OCI-LY1 (cell line): ENCODE measurements at regions not wholly inside any gene's neighbourhood (a gene's known extent, or its start where the extent isn't known, plus 50 kb on each side); places are given as distances from the start of the nearest gene placed in this dataset.

Experiments used
- CTCF ChIP-seq: fragments of 200-600 bp; sonication (generic), shearing (Covaris generic); IDR thresholded peaks from 2 replicates; pipeline ENCODE4 v1.5.1; 2017; ENCODE audit warnings: mild to moderate bottlenecking, antibody characterized with exemption, low read length, moderate library complexity, mixed read lengths
- EZH2 ChIP-seq: fragments of 200-600 bp; sonication (generic), shearing (Covaris generic); IDR thresholded peaks from 2 replicates; pipeline ENCODE4 v1.8.0; 2017; ENCODE audit warnings: borderline replicate concordance, mixed run types, mild to moderate bottlenecking, antibody characterized with exemption, low read length, moderate library complexity, mixed read lengths

- TF ChIP-seq CTCF: no peak
- TF ChIP-seq EZH2: no peak
Observed at GRCh38 chr6:67706388-67706787, 928.7 kb upstream of the ADGRB3 start.
